DMS153 (cell line): ENCODE measurements at regions not wholly inside any gene's neighbourhood (a gene's known extent, or its start where the extent isn't known, plus 50 kb on each side); places are given as distances from the start of the nearest gene placed in this dataset.
"Not testable (repeated sequence)": the region's sequence is repeated elsewhere in the genome, so short reads cannot be mapped to it uniquely, and the experiment has no call there.

ENCODE experiments used
- DNase-seq: peaks from one replicate; lab custom pipeline; 2025; lab: John Stamatoyannopoulos, UW

DNA sequence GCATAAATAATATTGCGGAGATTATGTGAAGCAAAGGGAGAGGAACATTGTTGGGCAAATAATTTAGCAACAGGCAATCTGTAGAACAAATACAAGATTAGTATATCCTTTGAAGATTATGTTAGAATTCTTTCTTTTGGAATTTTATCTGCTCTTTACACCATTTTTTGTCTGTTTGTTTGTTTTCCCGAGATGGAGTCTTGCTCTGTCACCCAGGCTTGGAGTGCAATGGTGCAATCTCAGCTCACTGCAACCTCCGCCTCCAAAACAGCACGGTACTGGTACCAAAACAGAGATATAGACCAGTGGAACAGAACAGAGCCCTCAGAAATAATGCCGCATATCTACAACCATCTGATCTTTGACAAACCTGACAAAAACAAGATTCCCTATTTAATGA, 250.3 kb downstream of the FSIP2 start:
- DNase-seq, result not testable (repeated sequence)

DNA sequence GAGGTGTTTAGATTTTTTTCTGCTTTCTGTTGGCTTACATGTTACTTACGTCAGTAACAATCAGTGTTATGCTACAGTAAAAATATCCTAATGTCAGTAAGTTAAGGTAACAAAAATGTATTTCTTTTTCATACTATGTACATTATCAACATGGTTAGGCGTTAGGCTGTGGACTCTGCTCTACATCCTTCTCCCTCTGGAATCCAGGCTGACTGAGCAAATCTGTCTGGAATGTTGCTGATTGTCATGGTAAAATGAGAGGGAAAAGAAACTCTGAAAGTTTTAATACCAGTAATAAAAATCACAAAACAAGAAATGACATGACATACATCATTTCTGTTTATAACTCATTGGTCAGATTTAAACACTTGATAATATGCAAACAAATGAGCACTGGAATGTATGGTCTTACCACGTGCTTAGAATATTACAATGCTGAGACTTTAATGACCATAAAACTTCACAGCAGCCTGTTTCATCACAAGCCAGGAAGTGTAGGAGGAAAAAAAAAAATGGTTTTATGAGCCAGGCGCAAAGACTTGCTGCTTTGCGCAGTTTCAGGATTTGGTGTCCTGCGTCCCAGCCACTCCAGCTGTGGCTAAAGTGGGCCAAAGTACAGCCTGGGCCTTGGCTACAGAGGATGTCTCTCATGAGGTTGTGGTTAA, 252.4 kb downstream of the FSIP2 start:
- DNase-seq, result no peak

DNA sequence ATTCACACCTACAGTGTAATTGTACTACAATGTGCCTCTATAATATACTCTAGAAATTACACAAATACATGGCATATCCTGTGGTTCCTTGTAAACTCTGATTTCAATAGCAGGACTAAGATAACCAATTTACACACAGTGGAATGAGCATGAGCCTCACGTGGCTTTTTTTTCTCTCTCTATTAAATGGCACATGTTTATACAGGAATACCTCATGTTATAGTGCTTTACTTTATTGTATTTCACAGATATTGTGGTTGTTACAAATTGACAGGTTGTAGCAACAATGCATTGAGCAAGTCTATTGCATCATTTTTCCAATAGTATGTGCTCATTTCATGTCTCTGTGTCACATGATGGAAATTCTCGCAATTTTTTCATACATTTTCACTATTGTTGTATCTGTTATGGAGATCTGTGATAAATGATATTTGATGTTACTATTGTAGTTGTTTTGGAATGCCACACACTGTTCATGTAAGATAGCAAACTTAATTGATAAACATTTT, 260.0 kb downstream of the FSIP2 start:
- DNase-seq, result no peak

DNA sequence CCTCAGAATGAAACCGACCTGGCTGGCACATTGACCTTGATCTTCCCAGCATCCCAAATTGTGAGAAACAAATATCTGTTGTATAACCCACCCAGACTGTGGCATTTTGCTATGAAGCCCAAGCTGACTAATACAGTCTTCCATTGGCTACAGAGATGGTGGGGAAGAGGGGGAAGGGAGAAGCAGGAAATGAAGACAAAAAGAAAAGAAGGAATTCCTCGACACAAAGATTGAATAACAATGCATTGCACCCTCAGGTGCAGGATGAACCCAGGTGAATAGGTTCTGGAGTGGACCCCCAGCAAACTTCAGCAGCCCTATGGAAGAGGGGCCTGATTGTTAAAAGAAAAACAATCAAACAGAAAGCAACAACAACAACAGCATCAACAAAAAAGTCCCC, 270.7 kb downstream of the FSIP2 start:
- DNase-seq, result no peak

DNA sequence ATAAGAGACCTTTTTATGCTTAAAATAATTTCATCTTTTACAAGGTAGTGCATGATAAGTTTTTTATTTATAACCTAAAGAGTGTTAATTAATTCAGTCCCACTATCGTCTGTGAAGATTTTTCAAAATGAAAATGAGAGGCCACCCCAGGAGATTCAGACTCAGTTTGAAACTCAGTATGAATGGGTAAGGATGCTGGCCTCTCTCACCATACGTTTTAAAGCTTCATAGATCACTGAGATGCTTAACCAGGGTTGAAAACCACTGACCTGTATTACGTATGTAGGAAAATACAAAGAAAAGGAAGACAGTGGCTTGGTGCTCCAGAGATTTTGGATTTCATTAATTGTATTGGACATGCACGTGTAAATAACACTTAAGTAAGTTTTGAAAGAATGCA, 278.7 kb downstream of the FSIP2 start:
- no peak for DNase-seq

DNA sequence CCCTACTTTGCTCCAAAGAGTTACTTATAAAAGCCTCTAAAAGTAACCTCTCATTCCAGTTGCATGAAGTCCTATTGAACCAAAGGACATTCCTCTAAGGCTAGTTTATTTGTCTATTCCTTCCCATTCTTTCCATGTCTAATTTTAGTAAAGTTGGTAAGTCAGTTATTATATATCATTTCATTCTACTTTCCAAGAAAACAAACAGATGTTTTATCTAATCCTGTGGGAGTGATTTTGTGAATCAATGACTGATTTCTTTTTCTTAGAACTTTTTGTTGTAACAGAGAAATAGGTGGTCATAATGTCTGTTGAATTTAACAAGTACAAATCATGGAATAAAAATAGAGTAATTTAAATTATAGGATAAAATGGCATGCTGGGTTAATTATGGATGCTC, 286.3 kb downstream of the FSIP2 start:
- DNase-seq, result no peak

DNA sequence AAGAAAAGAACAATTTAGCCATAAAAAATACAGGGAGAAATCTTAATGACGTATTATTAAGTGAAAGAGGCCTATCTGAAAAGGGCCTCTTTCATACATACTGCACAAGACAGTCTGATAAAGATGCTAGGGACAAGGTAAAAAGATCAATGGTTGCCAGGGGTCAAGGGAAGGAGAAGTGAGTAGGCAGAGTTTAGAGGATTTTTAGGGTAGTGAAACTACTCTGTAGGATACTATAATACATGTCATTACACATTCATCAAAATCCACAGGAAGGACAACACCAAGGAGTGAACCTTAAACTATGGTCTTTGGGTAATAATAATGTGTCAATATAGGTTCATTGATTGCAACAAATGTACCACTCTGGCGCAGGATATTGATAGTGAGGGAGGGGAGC, 289.3 kb downstream of the FSIP2 start:
- DNase-seq, result no peak

DNA sequence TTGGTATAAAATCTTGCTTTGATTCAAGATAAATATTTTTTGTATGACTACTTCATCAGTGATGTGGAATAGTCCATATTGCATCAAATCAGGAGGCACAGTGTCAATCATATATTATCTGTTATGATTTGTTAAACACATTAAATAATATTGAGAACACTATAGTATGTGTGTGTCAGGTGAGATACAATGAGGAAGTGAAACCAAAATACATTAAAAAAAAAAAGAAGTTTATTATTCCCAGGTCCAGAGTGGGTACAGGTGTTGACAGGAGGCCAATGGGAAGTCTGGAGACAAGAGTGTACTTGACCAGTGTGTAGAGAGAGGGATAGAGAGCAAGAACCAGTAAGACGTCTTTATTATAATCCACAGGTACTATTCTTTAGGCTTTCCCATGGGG, 292.6 kb downstream of the FSIP2 start:
- DNase-seq, result no peak

DNA sequence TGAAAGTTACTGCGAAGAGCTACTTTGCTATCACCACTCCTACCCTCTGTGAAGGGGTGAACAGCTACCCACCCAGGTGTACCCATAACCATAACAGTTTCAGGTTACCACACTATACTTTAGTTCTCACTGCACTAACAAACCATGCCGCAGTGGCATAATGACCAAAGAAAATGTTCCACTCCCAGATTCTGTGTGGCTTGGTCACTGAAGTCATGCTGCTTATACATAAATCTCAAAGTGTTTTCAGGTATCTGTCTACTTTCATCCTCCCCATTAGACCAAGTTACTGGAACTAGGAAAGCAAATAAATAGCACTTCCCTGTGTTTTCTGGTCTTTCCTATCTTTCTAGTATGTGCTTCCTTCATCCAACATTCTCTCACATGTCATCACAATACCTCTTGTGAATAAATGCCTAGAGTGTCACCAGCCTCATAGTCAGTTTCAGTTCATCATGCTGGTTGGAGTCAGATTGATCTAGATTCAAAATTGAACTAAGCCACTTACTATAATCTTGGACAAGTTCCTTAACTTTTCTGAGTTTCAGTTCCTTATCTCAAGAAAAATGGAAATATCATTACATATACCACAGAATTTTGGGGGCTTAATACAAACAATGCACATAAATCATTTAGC, 293.6 kb downstream of the FSIP2 start:
- no peak for DNase-seq

DNA sequence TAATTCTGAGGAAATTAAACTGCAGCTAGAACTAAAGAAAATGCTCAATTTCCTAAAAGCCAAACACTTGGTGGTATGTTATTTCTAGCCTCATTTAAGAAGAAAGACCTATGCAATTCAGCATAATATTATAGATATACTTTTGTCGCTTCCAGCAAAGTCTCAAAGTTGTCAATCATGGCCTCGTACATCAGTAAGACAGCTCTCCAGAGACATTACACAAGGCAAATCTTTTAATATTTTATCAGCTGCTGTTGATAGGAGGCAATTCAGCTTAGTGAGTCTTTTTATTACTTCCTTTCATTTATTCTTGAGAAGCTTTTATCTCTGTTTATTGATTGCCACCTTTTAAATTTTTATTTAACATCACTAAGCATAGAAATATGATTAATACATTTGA, 294.3 kb downstream of the FSIP2 start:
- no peak for DNase-seq

DNA sequence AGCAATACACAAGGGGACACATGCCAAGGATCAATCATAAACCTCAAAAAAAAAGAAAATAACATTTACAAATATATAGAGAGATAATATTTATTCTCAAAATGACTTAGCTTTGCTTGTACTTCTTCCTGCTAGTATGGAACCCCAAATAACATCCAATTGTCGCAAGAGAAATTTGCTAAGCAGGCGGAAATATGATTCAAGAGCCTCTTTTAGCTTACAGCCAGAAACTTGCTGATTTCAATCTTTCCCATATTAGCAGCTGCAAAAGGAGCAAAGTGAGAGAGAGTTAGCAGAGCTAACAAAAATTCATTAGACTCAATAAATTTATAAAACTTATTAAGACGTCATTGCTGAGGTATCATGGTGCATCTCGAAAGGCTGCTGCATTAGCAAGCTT, 294.9 kb downstream of the FSIP2 start:
- no peak for DNase-seq

DNA sequence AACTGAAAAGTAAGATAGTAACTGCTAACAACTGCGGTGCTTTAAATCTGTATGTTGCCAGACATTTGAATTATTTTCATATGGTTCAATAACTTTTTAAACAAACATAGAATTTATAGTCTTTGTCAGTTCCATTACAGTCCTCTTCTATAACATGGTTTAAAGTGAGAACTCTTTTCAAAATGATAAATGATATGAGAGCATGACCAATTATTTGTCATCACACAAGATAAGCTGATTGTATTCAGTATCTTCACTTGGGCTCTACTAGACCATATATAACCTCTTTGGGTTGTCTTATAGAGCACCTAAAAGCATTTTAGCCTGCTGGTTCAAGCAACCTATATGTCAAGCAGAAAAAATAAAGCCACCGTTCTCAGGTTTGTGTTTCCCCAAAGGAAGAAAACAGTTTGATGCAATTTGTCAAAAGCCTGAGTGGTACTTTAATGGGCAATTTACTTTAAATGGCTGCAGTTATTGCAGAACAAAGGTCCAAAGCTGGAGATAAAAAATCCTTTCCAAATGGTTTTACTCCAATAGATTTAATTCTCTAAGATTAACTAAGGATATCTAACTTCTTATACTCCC, 298.4 kb downstream of the FSIP2 start:
- no peak for DNase-seq

DNA sequence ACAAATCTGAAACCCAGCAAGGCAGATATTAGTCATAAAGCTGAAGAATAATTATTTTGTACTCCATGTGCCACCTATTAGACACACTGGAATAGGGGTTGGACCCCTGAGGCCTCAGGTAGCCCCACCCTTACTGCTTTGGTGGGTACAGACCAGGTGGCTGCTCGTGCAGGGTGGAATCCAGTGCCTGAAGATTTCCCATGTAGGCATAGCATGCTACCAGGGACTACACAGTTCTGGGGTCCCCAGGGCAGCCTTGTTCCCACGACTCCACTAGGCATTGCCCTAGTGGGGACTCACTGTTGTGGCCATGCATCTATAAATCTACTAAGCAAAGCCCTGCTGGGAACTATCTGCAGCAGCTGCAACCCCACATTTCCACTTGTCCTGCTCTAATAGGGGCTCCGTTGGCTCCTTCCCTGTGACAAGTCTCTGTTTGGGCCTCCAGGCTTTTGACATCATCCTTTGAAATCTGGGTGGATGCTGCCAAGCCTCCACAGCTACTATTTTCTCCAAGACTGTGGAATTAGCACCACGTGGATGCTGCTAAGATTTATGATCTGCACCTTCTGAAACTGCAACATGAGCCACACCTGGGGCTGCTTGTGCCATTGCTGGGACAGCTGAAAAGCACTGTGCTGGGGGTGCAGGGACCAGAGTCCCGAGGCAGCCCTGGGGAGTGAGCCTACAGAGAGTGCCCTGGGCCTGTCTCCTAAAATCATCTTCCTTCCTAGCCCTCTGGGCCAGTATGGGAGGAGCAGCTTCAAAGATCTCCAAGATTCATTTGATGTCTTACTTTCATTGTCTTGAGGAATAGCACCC, 303.8 kb downstream of the FSIP2 start:
- DNase-seq, result no peak

DNA sequence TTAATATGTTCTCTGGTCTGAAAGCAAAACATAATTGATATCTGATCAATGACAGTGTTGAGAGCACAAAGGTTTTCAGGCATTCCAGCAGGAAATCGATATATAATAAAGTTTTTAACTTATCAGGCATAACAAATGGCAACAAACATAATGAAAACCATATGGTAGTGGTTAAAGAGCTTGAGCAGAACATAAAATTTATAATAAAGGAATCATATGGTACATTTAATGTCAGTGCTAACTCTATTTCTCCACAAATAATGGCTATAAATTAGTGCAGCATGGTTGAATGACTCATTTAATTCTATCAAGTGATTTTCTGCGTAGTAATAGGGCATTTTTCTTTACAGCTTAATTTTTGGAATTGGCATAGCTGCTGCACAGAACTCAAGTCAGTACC, 306.2 kb downstream of the FSIP2 start:
- DNase-seq, result no peak

DNA sequence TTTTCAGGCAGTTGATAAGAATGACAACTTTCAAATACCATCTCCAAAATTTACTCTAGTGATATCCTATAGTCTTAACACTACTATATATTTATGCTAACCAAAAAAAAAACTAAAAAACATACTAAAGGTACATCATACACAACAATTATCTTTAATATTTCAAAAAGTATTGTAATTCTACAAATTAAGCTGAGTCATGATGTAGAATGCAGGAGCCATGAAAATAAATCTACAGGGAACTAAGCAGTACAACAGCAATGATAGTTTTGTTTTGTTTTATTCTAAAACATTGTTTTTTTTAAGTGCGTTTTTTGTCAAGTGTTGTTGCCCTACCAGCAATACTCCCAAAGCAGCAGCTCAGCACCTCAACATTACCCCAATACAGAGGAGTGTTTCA, 314.3 kb downstream of the FSIP2 start:
- DNase-seq, result no peak

DNA sequence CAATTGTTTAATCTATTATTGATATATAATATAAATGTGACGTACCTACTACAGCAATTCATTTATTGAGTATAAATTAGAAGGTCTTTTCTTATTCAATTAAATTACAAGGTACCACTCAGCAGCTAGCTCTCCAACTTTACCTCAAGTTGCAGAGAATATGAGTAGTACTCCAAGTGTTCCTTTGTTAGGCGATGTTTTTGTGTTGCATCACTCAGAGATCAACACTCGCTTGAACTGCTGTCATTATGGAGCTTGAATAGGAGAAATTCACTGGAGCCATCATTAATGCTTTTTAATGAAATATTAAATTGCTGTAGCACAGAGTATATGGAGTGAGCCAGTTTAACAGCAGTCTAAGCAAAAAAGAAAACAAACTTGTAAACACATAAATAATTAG, 320.0 kb downstream of the FSIP2 start:
- DNase-seq, result peak; percentile 18

DNA sequence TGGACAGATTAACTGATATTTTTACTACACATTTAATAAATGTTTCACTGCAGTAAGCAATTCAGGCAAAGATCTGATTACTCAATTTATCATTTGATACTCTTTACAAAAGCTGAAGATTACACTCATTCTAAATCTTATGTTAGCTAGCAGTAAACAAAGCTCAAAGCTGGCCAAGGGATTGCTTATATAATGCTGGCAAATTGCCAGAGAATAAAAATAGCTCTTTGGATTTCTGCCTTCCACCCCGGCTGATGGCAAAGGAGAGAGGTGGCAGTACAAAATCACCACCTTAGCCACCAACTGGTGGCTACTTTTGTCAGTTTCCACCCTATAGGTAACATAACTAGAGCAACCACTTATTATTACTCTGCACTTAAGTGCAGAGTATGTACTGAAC, 320.5 kb downstream of the FSIP2 start:
- DNase-seq, result peak; percentile 43

DNA sequence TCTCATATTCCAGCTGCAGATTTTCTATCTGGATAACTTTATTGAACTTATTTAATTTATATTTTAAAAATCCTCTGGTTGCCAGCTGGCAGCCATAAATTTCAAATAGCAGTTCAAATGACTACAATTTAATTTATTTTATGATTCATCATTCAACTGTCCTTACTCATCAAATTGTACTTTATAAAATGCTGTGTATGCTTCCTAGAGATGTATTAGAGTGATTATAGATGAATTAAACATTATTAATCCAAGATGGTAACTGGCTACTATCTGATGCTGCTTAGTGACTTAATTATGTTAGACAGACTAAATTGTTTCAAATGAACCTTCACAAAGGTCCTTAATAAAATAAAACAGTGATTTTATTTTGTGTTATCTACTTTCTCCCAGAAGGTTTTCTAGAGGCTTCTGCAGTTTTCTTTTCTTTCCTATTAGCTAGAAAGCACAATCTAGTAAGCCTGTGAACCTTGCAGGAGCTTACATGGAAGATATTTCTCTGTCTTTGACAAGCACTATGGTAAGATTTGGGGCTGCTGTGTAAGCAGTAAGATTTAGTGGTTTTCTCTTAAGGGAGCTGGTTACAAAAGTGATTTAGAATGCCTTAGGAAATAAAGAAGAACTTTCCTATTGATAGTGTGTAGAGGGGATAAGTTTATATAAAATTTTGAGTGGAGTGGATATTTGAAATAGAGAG, 322.3 kb downstream of the FSIP2 start:
- DNase-seq, result no peak

DNA sequence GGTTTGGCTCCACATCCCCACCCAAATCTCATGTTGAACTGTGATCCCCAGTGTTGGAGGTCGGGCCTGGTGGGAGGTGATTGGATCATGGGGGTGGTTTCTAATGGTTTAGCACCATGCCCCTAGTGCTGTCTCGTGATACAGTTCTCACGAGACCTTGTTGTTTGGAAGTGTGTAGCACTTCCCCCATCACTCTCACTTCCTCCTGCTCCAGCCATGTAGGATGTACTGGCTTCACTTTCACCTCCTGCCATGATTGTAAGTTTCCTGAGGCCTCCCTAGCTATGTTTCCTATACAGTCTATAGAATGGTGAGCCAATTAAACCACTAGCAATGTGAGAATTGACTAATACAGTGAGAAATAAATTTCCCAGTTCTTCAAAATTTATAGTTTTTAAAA, 325.9 kb downstream of the FSIP2 start:
- no peak for DNase-seq

DNA sequence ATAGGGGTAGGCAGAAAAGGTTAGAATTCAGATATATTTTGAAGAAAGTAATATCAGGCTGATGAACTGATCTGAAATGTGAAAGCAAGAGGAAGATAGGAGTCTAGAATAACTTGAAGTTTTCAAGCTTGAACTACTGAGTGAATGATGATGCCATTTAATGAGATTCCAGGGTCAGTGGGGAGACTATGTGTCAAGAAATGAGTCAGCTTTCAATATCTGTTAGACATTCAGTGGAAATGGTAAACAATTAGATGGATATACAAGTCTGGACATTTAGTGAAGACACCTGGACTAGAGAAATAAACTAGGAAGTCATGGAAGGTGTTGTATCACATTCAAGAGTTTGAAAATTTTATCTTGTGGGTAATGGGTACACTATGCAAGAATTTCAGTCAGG, 326.9 kb downstream of the FSIP2 start:
- DNase-seq, result no peak

DNA sequence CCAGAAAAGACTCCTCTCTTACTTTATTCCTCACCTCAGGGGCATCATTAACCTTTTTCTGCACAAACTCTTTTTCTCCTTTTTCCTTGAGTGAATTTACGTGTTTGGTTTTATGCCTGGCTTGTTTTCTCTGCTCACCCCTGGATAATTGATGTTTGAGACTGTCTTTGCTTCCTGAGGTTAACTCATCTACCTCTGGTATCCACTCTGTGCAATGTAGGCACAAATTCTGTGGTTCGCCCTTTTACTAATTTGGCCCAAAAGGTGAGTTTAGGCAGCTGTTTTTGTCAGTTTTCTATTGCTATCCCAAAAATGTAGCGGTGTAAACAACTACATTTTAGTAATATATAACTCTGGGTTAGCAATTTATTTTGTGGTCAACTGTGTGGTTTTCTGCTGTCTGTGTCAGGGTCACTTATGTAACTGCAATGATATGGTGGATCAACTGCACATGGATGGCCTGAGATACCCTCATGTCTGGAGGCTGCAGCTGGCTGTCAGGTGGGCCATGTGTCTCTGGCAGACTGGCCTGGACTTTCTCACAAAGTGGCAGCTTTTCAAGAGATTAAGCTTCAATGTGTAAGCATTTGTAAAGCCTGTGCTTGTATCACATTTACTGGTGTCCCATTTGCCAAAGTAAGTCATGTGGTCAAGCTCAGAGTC, 329.7 kb downstream of the FSIP2 start:
- DNase-seq, result no peak

DNA sequence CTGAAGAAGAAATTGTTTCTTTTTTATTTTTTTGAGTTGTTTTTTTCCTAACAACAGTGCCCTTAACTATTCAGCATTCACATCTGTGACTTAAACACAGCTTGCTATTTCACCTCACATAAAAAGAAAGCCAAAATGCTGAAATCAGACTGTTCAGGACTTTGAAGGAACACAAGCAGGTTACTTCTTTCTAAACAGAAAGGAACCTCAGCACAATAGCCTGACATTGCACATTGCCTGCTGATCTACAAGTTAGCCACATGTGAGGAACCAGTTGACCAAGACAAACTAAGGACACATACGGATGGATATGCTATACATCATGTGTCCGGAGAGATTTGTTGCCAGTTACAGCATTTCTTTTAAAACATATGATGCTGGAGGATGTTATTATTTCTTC, 331.1 kb downstream of the FSIP2 start:
- no peak for DNase-seq
